ENCODE measurements at regions not wholly inside any gene's neighbourhood (a gene's known extent, or its start where the extent isn't known, plus 50 kb on each side); places are given as distances from the start of the nearest gene placed in this dataset.

DNA sequence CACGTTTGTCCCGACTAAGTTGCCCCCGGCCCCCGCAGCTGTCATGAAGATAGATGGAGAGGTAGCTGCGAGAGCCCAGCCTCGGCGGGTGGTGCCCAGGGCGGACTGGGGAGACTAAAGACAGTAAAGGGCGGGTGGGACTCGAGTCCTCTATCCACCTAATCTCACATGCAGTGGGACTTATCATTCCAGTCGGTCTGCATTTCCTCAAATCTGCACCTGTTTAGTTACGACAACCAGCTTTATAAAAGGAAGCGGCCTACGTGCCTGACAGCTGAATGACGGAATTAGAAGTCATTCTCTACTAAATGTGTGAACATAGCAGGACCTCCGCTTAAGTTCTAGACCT, 109.8 kb upstream of the EGLN3 start:
- H3K4me2 ChIP-seq (replicated peaks; ENCODE audit: low read depth, low read length, poor library complexity, severe bottlenecking) = peak overlapping the region; percentile 74
- Mint-ChIP-seq H3K27me3 (peaks cover 24% of the 10 kb centered on the region), H3K4me1 (peaks cover 13% of the 10 kb centered on the region), H3K4me3 (peak overlapping the region; percentile 84), H3K27ac (no peak overlapping the region), H3K9me3 (ENCODE audit: insufficient read depth) (no peaks in the 10 kb centered on the region)
- peak overlapping the region; percentile 45 for H3K9ac ChIP-seq (ENCODE audit: low read length)
- WGBS (ENCODE audit: insufficient coverage) = 12% methylated on average over 9 of the region's 16 CpGs
- intact Hi-C loops (cut with micrococcal nuclease) = no loop called here
- DNase-seq (peak; percentile 15), ATAC-seq (ENCODE audit: low read depth) (no peak)
- H3K4me1 ChIP-seq (ENCODE audit: control insufficient read depth in 2 of 2, insufficient read depth in 2 of 2, low read length in 2 of 2) = peaks cover 11% of the 10 kb centered on the region in 2 donors
- H3K4me3 ChIP-seq (ENCODE audit: control extremely low read depth in 1 of 5, extremely low read depth in 1 of 5, insufficient read depth in 1 of 5, low read depth in 2 of 5, low read length in 4 of 5) = peak overlapping the region; percentile 37 to 60 (median 53)
- H3K27ac ChIP-seq (ENCODE audit: low read length in 2 of 2) = no peak overlapping the region
- ChIA-PET CTCF (no interaction called here), POLR2A (no interaction called here)
- H3K36me3 ChIP-seq (replicated peaks in 1 of 2; ENCODE audit: control extremely low read depth in 1 of 2, control insufficient read depth in 1 of 2, extremely low read depth in 1 of 2, insufficient read depth in 2 of 2, low read length in 1 of 2) = no peaks in the 10 kb centered on the region
- no peaks in the 10 kb centered on the region for H3K9me3 ChIP-seq (ENCODE audit: control extremely low read depth in 1 of 3, control insufficient read depth in 2 of 3, insufficient read depth in 1 of 3, low read length in 2 of 3)
- TF ChIP-seq, protein P1, sequence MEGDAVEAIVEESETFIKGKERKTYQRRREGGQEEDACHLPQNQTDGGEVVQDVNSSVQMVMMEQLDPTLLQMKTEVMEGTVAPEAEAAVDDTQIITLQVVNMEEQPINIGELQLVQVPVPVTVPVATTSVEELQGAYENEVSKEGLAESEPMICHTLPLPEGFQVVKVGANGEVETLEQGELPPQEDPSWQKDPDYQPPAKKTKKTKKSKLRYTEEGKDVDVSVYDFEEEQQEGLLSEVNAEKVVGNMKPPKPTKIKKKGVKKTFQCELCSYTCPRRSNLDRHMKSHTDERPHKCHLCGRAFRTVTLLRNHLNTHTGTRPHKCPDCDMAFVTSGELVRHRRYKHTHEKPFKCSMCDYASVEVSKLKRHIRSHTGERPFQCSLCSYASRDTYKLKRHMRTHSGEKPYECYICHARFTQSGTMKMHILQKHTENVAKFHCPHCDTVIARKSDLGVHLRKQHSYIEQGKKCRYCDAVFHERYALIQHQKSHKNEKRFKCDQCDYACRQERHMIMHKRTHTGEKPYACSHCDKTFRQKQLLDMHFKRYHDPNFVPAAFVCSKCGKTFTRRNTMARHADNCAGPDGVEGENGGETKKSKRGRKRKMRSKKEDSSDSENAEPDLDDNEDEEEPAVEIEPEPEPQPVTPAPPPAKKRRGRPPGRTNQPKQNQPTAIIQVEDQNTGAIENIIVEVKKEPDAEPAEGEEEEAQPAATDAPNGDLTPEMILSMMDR (IDR thresholded peaks at IDR 0.05) = no peak
- TF ChIP-seq EZH2 (IDR thresholded peaks at IDR 0.05; ENCODE audit: borderline replicate concordance, insufficient read depth, low read depth, low read length, poor library complexity, severe bottlenecking) = no peak
- H2AFZ ChIP-seq (ENCODE audit: insufficient read depth, low read depth, low read length, poor library complexity, severe bottlenecking) = peak overlapping the region; percentile 77
- no peaks in the 10 kb centered on the region for H4K20me1 ChIP-seq (ENCODE audit: control insufficient read depth, insufficient read depth, low read length, poor library complexity, severe bottlenecking)
- H3K79me2 ChIP-seq (ENCODE audit: control insufficient read depth, insufficient read depth, low read length) = no peaks in the 10 kb centered on the region
- peaks cover 0 to 21% (median 5%) of the 10 kb centered on the region in 4 experiments for H3K27me3 ChIP-seq (replicated peaks in 1 of 4; ENCODE audit: control extremely low read depth in 1 of 4, control insufficient read depth in 3 of 4, insufficient read depth in 4 of 4, low read length in 3 of 4)

DNA sequence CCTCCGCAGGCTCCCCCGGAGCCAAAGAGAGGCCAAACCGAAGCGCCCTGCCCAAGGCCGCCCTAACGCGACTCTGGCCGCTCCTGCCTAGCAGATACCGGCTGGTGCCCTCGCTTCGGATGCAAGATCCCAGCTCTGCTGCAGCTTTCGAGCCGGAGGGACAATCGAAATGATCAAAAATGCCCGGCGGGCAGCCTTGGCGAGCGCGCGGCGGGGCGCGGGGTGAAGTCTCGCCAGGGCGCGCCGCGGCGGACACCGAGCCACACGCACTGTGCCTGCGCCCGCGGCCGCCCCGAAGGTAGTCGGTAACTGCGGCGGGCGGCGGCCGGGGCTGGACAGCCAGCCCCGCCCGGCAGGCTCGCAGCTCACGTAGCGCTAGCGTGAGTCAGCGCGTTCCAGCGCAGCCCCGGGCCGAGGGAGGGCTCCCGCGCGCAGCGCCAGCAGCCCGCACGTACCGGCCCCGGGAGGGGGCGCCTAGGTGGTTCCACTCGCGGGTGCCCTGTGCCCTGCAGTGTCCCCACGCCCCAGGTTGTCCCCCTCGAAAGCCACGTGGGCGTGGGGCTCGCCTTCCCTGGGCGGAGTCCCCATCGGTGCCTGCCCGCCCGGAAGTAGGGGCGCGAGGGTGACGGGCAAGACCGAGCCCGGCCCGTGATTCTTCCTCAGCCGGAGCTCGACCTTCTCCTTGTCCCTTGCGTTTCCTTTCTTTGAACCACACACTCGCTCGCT, 109.2 kb upstream of the EGLN3 start:
- intact Hi-C loops (cut with micrococcal nuclease) = no loop called here
- no peaks in the 10 kb centered on the region for H3K36me3 ChIP-seq (replicated peaks in 1 of 2; ENCODE audit: control extremely low read depth in 1 of 2, control insufficient read depth in 1 of 2, extremely low read depth in 1 of 2, insufficient read depth in 2 of 2, low read length in 1 of 2)

More for the DNA sequence above, 109.2 kb upstream of the EGLN3 start:
- TF ChIP-seq EZH2 (IDR thresholded peaks at IDR 0.05; ENCODE audit: borderline replicate concordance, insufficient read depth, low read depth, low read length, poor library complexity, severe bottlenecking) = no peak
- TF ChIP-seq, protein P1 (IDR thresholded peaks at IDR 0.05) = no peak
- Mint-ChIP-seq H3K4me3 (peak overlapping the region; percentile 84), H3K27ac (no peak overlapping the region), H3K4me1 (peaks cover 13% of the 10 kb centered on the region), H3K27me3 (peaks cover 24% of the 10 kb centered on the region), H3K9me3 (ENCODE audit: insufficient read depth) (no peaks in the 10 kb centered on the region)
- no peaks in the 10 kb centered on the region for H3K79me2 ChIP-seq (ENCODE audit: control insufficient read depth, insufficient read depth, low read length)
- H4K20me1 ChIP-seq (ENCODE audit: control insufficient read depth, insufficient read depth, low read length, poor library complexity, severe bottlenecking) = no peaks in the 10 kb centered on the region
- peak overlapping the region; percentile 37 to 60 (median 53) for H3K4me3 ChIP-seq (ENCODE audit: control extremely low read depth in 1 of 5, extremely low read depth in 1 of 5, insufficient read depth in 1 of 5, low read depth in 2 of 5, low read length in 4 of 5)
- ChIA-PET CTCF (no interaction called here), POLR2A (no interaction called here)
- H3K9me3 ChIP-seq (ENCODE audit: control extremely low read depth in 1 of 3, control insufficient read depth in 2 of 3, insufficient read depth in 1 of 3, low read length in 2 of 3) = no peaks in the 10 kb centered on the region
- peak overlapping the region; percentile 45 for H3K9ac ChIP-seq (ENCODE audit: low read length)
- no peak overlapping the region for H3K27ac ChIP-seq (ENCODE audit: low read length in 2 of 2)
- H3K27me3 ChIP-seq (replicated peaks in 1 of 4; ENCODE audit: control extremely low read depth in 1 of 4, control insufficient read depth in 3 of 4, insufficient read depth in 4 of 4, low read length in 3 of 4) = peaks cover 0 to 21% (median 5%) of the 10 kb centered on the region in 4 experiments
- H3K4me2 ChIP-seq (replicated peaks; ENCODE audit: low read depth, low read length, poor library complexity, severe bottlenecking) = peak overlapping the region; percentile 74
- H3K4me1 ChIP-seq (ENCODE audit: control insufficient read depth in 2 of 2, insufficient read depth in 2 of 2, low read length in 2 of 2) = peaks cover 11% of the 10 kb centered on the region in 2 donors
- H2AFZ ChIP-seq (ENCODE audit: insufficient read depth, low read depth, low read length, poor library complexity, severe bottlenecking) = peak overlapping the region; percentile 77
- DNase-seq (peak; percentile 37), ATAC-seq (ENCODE audit: low read depth) (peak; percentile 47)
- 4% methylated on average over 84 of the region's 84 CpGs for WGBS (ENCODE audit: insufficient coverage)
